Panc1 (cell line): ENCODE measurements at regions not wholly inside any gene's neighbourhood (a gene's known extent, or its start where the extent isn't known, plus 50 kb on each side); places are given as distances from the start of the nearest gene placed in this dataset.

Experiments used
- ATAC-seq: fragments of 200-7000 bp; cut with Tn5 transposase; 2 replicates; pipeline ENCODE4 v1.9.1; 2020; ENCODE audit warnings: mild to moderate bottlenecking, moderate library complexity
- BruUV-seq: library from RNA; stranded (reverse); fragments of 400-500 nt; replicated peaks from 2 replicates; lab custom pipeline; 2021; lab: Mats Ljungman, UMichigan
- CTCF ChIA-PET: fragments of 300-600 bp; sonication (Branson Sonifier 250); formaldehyde crosslinking; loops from one replicate; lab custom pipeline; 2022; ENCODE audit warnings: antibody characterized with exemption; lab: Charles Lee
- POLR2A ChIA-PET: fragments of 300-600 bp; sonication (Branson Sonifier 250); formaldehyde crosslinking; loops from one replicate; lab custom pipeline; 2022; ENCODE audit warnings: antibody characterized with exemption; lab: Charles Lee
- DNase-seq: peaks from one replicate; pipeline ENCODE4 v3.0.0-alpha.2; 2010; ENCODE audit warnings: low read depth, low spot score
- H3K27ac ChIP-seq: 2 replicates; pipeline ENCODE4 v1.5.1; 2011; ENCODE audit warnings: mild to moderate bottlenecking, low read length, inconsistent platforms
- H3K27me3 ChIP-seq: fragments of 200-500 bp; sonication (Bioruptor generic); 2 replicates; pipeline ENCODE4 v1.6.0; 2014; ENCODE audit warnings: low read length, inconsistent platforms; ENCODE audit not compliant: control insufficient read depth, insufficient read depth
- H3K36me3 ChIP-seq: fragments of 200-500 bp; sonication (Bioruptor generic); 2 replicates; pipeline ENCODE4 v1.5.1; 2014; ENCODE audit warnings: inconsistent platforms, mild to moderate bottlenecking, low read length, moderate library complexity; ENCODE audit not compliant: control insufficient read depth, insufficient read depth
- H3K4me1 ChIP-seq: 2 replicates; pipeline ENCODE4 v1.5.1; 2011; ENCODE audit warnings: inconsistent platforms, mild to moderate bottlenecking, low read length, moderate library complexity; ENCODE audit not compliant: control insufficient read depth, insufficient read depth
- H3K4me3 ChIP-seq, 2 experiments: 2 replicates each; pipeline ENCODE4 v1.5.1; 2011 to 2012; ENCODE audit warnings: low read depth in 2 of 2, low read length in 2 of 2, mild to moderate bottlenecking in 2 of 2, inconsistent platforms in 1 of 2, moderate library complexity in 1 of 2
- H3K9me3 ChIP-seq: fragments of 200-500 bp; sonication (Bioruptor generic); 2 replicates; pipeline ENCODE4 v1.5.1; 2014; ENCODE audit warnings: low read depth, mild to moderate bottlenecking, inconsistent platforms, low read length, moderate library complexity; ENCODE audit not compliant: control insufficient read depth, insufficient read depth
- CTCF ChIP-seq: fragments of 450-650 bp; IDR thresholded peaks from 2 replicates; pipeline ENCODE4 v1.5.1; 2017; ENCODE audit warnings: mild to moderate bottlenecking
- POLR2AphosphoS5 ChIP-seq: IDR thresholded peaks from 2 replicates; pipeline ENCODE4 v1.6.1; 2012; ENCODE audit warnings: mild to moderate bottlenecking, low read depth, low read length, moderate library complexity
- SIN3A ChIP-seq: IDR thresholded peaks from 2 replicates; pipeline ENCODE4 v1.6.1; 2012; ENCODE audit warnings: low read depth, mild to moderate bottlenecking, low read length, moderate library complexity, borderline replicate concordance; ENCODE audit not compliant: insufficient read depth
- TCF7L2 ChIP-seq: IDR thresholded peaks from 2 replicates; pipeline ENCODE4 v1.6.1; 2011; ENCODE audit warnings: mild to moderate bottlenecking, low read depth, low read length, inconsistent platforms
- in situ Hi-C: cut with HindIII; loops from 2 replicates; pipeline ENCODE4 v1.10.0; 2016; ENCODE audit warnings: low sequenced_read_pairs, low pct_unique_long_range_greater_than_20kb
- intact Hi-C: fragments of 100-400 bp; cut with micrococcal nuclease; formaldehyde crosslinking; loops from one replicate; pipeline ENCODE4 v1.10.0; 2022; ENCODE audit not compliant: unreplicated experiment
- TF ChIP-seq, protein P1 (sequence below), 2 experiments: IDR thresholded peaks; 2 replicates each; pipeline ENCODE4 v1.6.1; 2011 to 2012; ENCODE audit warnings: low read depth in 2 of 2, control low read depth in 1 of 2, low read length in 1 of 2, mild to moderate bottlenecking in 1 of 2, moderate library complexity in 1 of 2; ENCODE audit not compliant: insufficient read depth in 1 of 2

- ChIA-PET CTCF (no interaction called here), POLR2A (no interaction called here)
- Histone ChIP-seq H3K4me3 (no peak overlapping the region), H3K9me3 (no peaks in the 10 kb centered on the region), H3K36me3 (no peaks in the 10 kb centered on the region), H3K4me1 (no peaks in the 10 kb centered on the region), H3K27ac (no peak overlapping the region), H3K27me3 (no peaks in the 10 kb centered on the region)
- no peak for ATAC-seq
- no peak for DNase-seq
- BruUV-seq, result no TSS peak
- intact Hi-C loops (no loop called here), in situ Hi-C loops (no loop called here)
- TF ChIP-seq, protein P1, sequence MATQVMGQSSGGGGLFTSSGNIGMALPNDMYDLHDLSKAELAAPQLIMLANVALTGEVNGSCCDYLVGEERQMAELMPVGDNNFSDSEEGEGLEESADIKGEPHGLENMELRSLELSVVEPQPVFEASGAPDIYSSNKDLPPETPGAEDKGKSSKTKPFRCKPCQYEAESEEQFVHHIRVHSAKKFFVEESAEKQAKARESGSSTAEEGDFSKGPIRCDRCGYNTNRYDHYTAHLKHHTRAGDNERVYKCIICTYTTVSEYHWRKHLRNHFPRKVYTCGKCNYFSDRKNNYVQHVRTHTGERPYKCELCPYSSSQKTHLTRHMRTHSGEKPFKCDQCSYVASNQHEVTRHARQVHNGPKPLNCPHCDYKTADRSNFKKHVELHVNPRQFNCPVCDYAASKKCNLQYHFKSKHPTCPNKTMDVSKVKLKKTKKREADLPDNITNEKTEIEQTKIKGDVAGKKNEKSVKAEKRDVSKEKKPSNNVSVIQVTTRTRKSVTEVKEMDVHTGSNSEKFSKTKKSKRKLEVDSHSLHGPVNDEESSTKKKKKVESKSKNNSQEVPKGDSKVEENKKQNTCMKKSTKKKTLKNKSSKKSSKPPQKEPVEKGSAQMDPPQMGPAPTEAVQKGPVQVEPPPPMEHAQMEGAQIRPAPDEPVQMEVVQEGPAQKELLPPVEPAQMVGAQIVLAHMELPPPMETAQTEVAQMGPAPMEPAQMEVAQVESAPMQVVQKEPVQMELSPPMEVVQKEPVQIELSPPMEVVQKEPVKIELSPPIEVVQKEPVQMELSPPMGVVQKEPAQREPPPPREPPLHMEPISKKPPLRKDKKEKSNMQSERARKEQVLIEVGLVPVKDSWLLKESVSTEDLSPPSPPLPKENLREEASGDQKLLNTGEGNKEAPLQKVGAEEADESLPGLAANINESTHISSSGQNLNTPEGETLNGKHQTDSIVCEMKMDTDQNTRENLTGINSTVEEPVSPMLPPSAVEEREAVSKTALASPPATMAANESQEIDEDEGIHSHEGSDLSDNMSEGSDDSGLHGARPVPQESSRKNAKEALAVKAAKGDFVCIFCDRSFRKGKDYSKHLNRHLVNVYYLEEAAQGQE (IDR thresholded peaks at IDR 0.05; ENCODE audit: insufficient read depth in 1 of 2, low read depth in 2 of 2, low read length in 1 of 2), result no peak
- TF ChIP-seq CTCF (no peak), POLR2AphosphoS5 (no peak), SIN3A (no peak), TCF7L2 (no peak)
Measured at GRCh38 chr4:71663780-71664179, 120.1 kb downstream of the GC start.

DNA sequence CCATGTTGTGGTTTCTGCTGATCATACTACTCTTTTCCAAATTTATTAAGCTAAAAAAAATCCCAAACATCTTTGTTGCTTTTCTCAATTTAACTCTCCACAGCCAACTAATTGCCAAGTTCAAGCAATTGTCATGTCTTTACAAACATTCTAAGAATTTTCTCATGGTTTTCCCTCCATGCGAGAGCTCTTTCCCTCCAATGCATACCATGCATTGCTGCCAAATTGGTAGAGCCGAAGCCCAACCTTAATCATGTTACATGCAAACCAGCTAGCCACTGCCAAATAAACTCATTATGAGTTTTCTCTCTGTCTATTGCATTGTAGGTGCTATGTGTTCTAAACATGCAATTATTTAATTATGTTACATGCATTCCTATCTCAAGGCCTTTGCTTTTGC lies 123.9 kb downstream of the GC start:
- Histone ChIP-seq H3K4me3 (no peak overlapping the region), H3K4me1 (no peaks in the 10 kb centered on the region), H3K27me3 (no peaks in the 10 kb centered on the region), H3K9me3 (no peaks in the 10 kb centered on the region), H3K36me3 (no peaks in the 10 kb centered on the region), H3K27ac (no peak overlapping the region)
- BruUV-seq, result no TSS peak
- POLR2A ChIA-PET, result no interaction called here
- no peak for ATAC-seq
- CTCF ChIA-PET, result no interaction called here
- DNase-seq, result no peak
- intact Hi-C loops (no loop called here), in situ Hi-C loops (no loop called here)
- TF ChIP-seq SIN3A, result no peak
- TF ChIP-seq CTCF, result no peak
- no peak for TF ChIP-seq POLR2AphosphoS5
- TF ChIP-seq, protein P1 (IDR thresholded peaks at IDR 0.05; ENCODE audit: insufficient read depth in 1 of 2, low read depth in 2 of 2, low read length in 1 of 2), result no peak
- TF ChIP-seq TCF7L2, result no peak
